SK-N-SH (cell line): ENCODE measurements at regions not wholly inside any gene's neighbourhood (a gene's known extent, or its start where the extent isn't known, plus 50 kb on each side); places are given as distances from the start of the nearest gene placed in this dataset.

ENCODE experiments used
- CTCF ChIP-seq: fragments of 200-600 bp; sonication (generic); IDR thresholded peaks from 2 replicates; pipeline ENCODE4 v1.6.1; 2017; ENCODE audit warnings: antibody characterized with exemption, mild to moderate bottlenecking, moderate library complexity
- ELF1 ChIP-seq: IDR thresholded peaks from 2 replicates; pipeline ENCODE4 v1.4.0; 2012
- FOSL2 ChIP-seq: IDR thresholded peaks from 2 replicates; pipeline ENCODE4 v1.4.0; 2012; ENCODE audit warnings: low read depth, mild to moderate bottlenecking, moderate library complexity, borderline replicate concordance
- IRF3 ChIP-seq: fragments of 150-350 bp; IDR thresholded peaks from 2 replicates; pipeline ENCODE4 v1.6.1; 2016; ENCODE audit warnings: mild to moderate bottlenecking, low read depth, low read length
- POLR2AphosphoS5 ChIP-seq: IDR thresholded peaks from 2 replicates; pipeline ENCODE4 v1.6.1; 2012; ENCODE audit warnings: low read depth, low read length
- RAD21 ChIP-seq: IDR thresholded peaks from 2 replicates; pipeline ENCODE4 v1.6.1; 2012; ENCODE audit warnings: mild to moderate bottlenecking, low read length
- RFX5 ChIP-seq: IDR thresholded peaks from 2 replicates; pipeline ENCODE4 v1.6.1; 2012; ENCODE audit warnings: mild to moderate bottlenecking, improper control_type of control experiment, low read length
- TF ChIP-seq, protein P1 (sequence below): fragments of 150-350 bp; IDR thresholded peaks from 2 replicates; pipeline ENCODE4 v1.6.1; 2017; ENCODE audit warnings: antibody characterized with exemption, low read length, low read depth, borderline replicate concordance
- TF ChIP-seq, protein P2 (sequence below): IDR thresholded peaks from 2 replicates; pipeline ENCODE4 v1.4.0; 2012; ENCODE audit warnings: low read depth

GRCh38 chr16:6247150-6247549, 1085.5 kb upstream of the RBFOX1 start:
- no peak for TF ChIP-seq ELF1
- no peak for TF ChIP-seq RFX5
- TF ChIP-seq CTCF, result no peak
- TF ChIP-seq RAD21, result no peak
- TF ChIP-seq POLR2AphosphoS5, result no peak
- no peak for TF ChIP-seq IRF3
- TF ChIP-seq, protein P1, sequence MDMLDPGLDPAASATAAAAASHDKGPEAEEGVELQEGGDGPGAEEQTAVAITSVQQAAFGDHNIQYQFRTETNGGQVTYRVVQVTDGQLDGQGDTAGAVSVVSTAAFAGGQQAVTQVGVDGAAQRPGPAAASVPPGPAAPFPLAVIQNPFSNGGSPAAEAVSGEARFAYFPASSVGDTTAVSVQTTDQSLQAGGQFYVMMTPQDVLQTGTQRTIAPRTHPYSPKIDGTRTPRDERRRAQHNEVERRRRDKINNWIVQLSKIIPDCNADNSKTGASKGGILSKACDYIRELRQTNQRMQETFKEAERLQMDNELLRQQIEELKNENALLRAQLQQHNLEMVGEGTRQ, result no peak
- no peak for TF ChIP-seq FOSL2
- TF ChIP-seq, protein P2, sequence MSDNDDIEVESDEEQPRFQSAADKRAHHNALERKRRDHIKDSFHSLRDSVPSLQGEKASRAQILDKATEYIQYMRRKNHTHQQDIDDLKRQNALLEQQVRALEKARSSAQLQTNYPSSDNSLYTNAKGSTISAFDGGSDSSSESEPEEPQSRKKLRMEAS, result no peak
